Kidney epithelial cell (primary cell): ENCODE measurements at regions not wholly inside any gene's neighbourhood (a gene's known extent, or its start where the extent isn't known, plus 50 kb on each side); places are given as distances from the start of the nearest gene placed in this dataset.

Experiments used
- DNase-seq: peaks from one replicate; pipeline ENCODE4 v3.0.0-alpha.2; 2010; ENCODE audit warnings: low read depth
- H3K27me3 ChIP-seq: 2 replicates; pipeline ENCODE4 v1.6.0; 2011; ENCODE audit warnings: low read length; ENCODE audit not compliant: control insufficient read depth, insufficient read depth
- H3K36me3 ChIP-seq: 2 replicates; pipeline ENCODE4 v1.5.1; 2011; ENCODE audit warnings: low read length; ENCODE audit not compliant: control insufficient read depth, insufficient read depth
- H3K4me3 ChIP-seq: 2 replicates; pipeline ENCODE4 v1.5.1; 2011; ENCODE audit warnings: low read depth, mild to moderate bottlenecking, control low read depth, low read length
- CTCF ChIP-seq: IDR thresholded peaks from 2 replicates; pipeline ENCODE4 v1.5.1; 2011; ENCODE audit warnings: mild to moderate bottlenecking, moderate library complexity, low read length, control low read depth, inconsistent platforms; ENCODE audit not compliant: insufficient read depth, poor library complexity, severe bottlenecking

- no peaks in the 10 kb centered on the region for H3K27me3 ChIP-seq
- H3K36me3 ChIP-seq: no peaks in the 10 kb centered on the region
- H3K4me3 ChIP-seq: no peak overlapping the region
- DNase-seq: no peak
- no peak for TF ChIP-seq CTCF
These were observed 1361.8 kb upstream of the DDX18 start for GRCh38 chr2:116452651-116453050.

- TF ChIP-seq CTCF: no peak
- Histone ChIP-seq H3K4me3 (no peak overlapping the region), H3K27me3 (no peaks in the 10 kb centered on the region), H3K36me3 (no peaks in the 10 kb centered on the region)
- DNase-seq: no peak
These were observed 1358.1 kb upstream of the DDX18 start for GRCh38 chr2:116456429-116456828.

- H3K4me3 ChIP-seq: no peak overlapping the region
- DNase-seq: no peak
- H3K36me3 ChIP-seq: no peaks in the 10 kb centered on the region
- H3K27me3 ChIP-seq: no peaks in the 10 kb centered on the region
- no peak for TF ChIP-seq CTCF
These were observed 1347.2 kb upstream of the DDX18 start for GRCh38 chr2:116467243-116467642.

GRCh38 chr2:116477229-116477628, 1337.3 kb upstream of the DDX18 start:
- no peaks in the 10 kb centered on the region for H3K36me3 ChIP-seq
- TF ChIP-seq CTCF: no peak
- no peak overlapping the region for H3K4me3 ChIP-seq
- no peaks in the 10 kb centered on the region for H3K27me3 ChIP-seq
- no peak for DNase-seq

GRCh38 chr2:116487336-116487735, 1327.2 kb upstream of the DDX18 start:
- no peak for TF ChIP-seq CTCF
- H3K27me3 ChIP-seq: no peaks in the 10 kb centered on the region
- no peak overlapping the region for H3K4me3 ChIP-seq
- H3K36me3 ChIP-seq: no peaks in the 10 kb centered on the region
- DNase-seq: no peak

- Histone ChIP-seq H3K4me3 (no peak overlapping the region), H3K36me3 (no peaks in the 10 kb centered on the region), H3K27me3 (no peaks in the 10 kb centered on the region)
- DNase-seq: no peak
- no peak for TF ChIP-seq CTCF
These were observed 1325.2 kb upstream of the DDX18 start for GRCh38 chr2:116489292-116489691.
